Vagina (tissue), 2 donors: ENCODE measurements at regions not wholly inside any gene's neighbourhood (a gene's known extent, or its start where the extent isn't known, plus 50 kb on each side); places are given as distances from the start of the nearest gene placed in this dataset.

Source experiments
- POLR2A ChIP-seq, 2 donors: fragments of 450-650 bp; IDR thresholded peaks; one replicate each; pipeline ENCODE4 v1.6.1; 2017; ENCODE audit warnings: antibody characterized with exemption in 2 of 2, mild to moderate bottlenecking in 2 of 2, moderate library complexity in 2 of 2
- POLR2AphosphoS5 ChIP-seq, 2 donors: sonication (generic); formaldehyde crosslinking; IDR thresholded peaks; one replicate each; pipeline ENCODE4 v1.9.0; 2017; ENCODE audit warnings: antibody characterized with exemption in 2 of 2, mild to moderate bottlenecking in 2 of 2, low read depth in 1 of 2; ENCODE audit not compliant: insufficient read depth in 1 of 2
- TF ChIP-seq, protein P1 (sequence below), 3 experiments: fragments of 450-650 bp in 2 of 3; fragments of 200-600 bp in 1 of 3; sonication (generic) in 1 of 3; IDR thresholded peaks; one replicate each; pipeline ENCODE4 v1.5.1; 2017 to 2019; ENCODE audit warnings: antibody characterized with exemption in 3 of 3, mild to moderate bottlenecking in 2 of 3, moderate library complexity in 2 of 3

GRCh38 chr2:4020153-4020552, 316.8 kb downstream of the DCDC2C start:
- no peak for TF ChIP-seq POLR2AphosphoS5 (IDR thresholded peaks at IDR 0.05; ENCODE audit: insufficient read depth in 1 of 2, low read depth in 1 of 2)
- TF ChIP-seq, protein P1, sequence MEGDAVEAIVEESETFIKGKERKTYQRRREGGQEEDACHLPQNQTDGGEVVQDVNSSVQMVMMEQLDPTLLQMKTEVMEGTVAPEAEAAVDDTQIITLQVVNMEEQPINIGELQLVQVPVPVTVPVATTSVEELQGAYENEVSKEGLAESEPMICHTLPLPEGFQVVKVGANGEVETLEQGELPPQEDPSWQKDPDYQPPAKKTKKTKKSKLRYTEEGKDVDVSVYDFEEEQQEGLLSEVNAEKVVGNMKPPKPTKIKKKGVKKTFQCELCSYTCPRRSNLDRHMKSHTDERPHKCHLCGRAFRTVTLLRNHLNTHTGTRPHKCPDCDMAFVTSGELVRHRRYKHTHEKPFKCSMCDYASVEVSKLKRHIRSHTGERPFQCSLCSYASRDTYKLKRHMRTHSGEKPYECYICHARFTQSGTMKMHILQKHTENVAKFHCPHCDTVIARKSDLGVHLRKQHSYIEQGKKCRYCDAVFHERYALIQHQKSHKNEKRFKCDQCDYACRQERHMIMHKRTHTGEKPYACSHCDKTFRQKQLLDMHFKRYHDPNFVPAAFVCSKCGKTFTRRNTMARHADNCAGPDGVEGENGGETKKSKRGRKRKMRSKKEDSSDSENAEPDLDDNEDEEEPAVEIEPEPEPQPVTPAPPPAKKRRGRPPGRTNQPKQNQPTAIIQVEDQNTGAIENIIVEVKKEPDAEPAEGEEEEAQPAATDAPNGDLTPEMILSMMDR (IDR thresholded peaks at IDR 0.05): no peak
- TF ChIP-seq POLR2A (IDR thresholded peaks at IDR 0.05): no peak
